ENCODE measurements at regions not wholly inside any gene's neighbourhood (a gene's known extent, or its start where the extent isn't known, plus 50 kb on each side); places are given as distances from the start of the nearest gene placed in this dataset.
"Not testable (repeated sequence)": the region's sequence is repeated elsewhere in the genome, so short reads cannot be mapped to it uniquely, and the experiment has no call there.

DNA sequence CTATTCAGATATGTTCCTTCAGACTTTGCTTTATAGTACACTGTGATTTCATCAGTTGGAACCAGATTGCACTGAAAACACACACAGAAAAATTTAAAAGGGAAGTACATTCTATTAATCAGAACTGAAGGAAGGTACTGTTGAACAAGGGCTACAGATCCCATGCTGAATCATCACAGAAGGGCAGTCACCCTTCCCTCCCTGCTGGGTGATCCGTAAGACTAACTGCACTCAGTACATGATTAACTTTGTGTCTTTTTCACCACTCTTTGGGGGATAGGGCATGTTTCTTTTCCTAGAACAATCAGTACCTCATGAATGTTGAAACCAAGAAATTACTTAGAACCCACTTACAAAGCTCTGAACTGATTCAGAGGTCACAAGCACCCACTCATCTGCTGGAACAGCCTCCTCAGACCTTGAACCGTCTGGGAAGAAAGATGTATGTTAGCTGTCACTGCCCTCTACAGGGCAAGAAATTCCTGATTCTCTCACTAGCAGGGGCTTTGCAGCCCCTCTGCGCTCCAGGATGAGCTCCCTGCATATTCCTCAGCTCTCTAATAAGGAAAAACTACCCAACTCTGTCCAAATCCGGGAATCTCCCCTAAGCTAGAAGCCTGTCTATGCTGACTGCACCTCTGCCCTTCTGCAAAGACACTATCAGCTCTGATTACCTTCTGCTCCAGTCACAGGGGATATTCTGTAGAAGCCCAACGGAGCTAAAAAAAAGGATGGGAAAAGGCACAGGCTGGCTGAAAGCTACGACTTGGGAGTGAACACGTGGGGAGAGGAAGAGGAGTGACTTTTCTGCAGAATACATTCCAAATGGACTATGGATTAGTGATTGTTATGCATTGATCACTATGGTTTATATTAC is 51.0 kb downstream of the IARS1 start:
- peak; percentile 50 for DNase-seq

DNA sequence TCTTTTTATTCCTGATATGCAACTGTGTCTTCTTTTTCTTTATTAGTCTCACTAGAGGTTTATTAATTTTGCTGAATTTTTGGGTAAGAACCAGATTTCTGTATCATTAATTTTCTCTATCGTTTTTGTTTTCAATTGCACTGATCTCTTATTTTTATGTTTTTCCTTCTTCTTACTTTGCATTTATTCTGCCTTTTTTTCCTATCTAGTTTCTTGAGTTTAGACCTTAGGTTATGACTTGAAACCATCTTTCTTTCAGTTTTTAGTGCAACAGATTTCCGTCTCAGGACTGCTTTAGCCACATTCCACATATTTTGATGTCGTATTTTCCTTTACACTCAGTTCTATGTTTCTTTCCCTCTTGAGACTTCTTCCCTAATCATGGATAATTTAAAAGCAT is 56.6 kb downstream of the IARS1 start:
- no peak for DNase-seq

- DNase-seq, result no peak
Observed at GRCh38 chr9:92236465-92236864, 57.0 kb downstream of the IARS1 start.

- no peak for DNase-seq
Observed at GRCh38 chr9:92234514-92234913, 59.0 kb downstream of the IARS1 start.

GRCh38 chr9:92232190-92232589 is 61.3 kb downstream of the IARS1 start:
- DNase-seq, result no peak

- DNase-seq, result no peak
Observed at GRCh38 chr9:92228628-92229027, 64.9 kb downstream of the IARS1 start.

GRCh38 chr9:92224177-92224576 is 69.3 kb downstream of the IARS1 start:
- DNase-seq, result no peak

- no peak for DNase-seq
Observed at GRCh38 chr9:92223758-92224157, 69.7 kb downstream of the IARS1 start.

DNA sequence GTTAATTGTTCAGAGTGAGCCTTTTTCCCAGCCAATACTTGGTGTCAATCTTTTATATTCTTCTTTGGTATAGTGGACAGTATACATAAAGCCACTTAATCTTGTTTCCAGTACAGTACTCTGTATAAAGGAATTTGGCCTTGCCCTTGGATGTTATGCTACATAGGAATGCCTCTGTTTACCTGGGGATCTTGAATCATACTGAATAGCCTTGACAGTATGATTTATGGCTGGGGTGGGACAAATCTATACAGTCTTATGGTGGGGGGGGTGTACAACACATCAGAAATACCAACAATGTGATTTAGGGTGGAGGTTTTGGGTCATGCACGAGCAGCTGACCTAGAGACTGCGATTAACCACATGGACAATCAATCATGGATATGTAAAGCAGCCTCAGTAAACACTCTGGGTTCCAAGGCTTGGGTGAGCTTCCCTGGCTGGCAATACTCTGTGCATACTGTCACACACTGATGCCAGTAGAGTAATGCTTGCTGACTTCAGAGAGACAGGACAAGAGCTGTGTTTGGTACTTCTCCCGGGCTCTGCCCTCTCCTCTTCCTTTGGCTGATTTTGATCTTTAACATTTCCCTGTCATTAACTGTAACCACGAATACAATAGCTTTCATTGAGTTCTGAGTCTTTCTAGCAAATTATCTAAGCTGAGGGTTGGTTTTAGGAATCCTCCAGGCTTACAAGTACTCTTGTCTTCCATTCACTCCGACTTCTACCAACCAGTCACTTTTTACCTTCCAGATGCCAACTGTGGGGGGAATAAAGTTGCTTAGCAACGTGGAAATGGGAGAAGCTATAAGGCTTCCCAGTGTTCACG is 84.6 kb downstream of the IARS1 start:
- DNase-seq, result no peak

DNA sequence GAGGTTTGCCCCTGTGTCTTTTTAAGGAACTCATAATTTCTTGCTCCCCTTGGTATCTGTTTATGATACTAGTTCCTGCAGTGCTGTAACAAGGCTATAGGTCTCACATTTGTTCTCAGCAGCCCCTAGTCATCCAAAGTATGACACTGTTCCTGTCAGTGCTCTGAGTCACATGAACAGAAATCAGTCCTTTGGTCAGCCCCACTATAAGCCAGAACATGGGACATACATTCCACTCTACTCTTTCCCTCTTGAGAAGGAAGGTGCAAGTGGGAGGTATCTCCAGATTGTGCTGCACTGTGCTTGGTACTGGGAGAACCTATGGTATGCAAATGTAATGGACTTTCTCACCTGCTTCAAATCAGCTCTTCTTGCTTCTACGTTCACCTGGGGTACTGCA is 87.0 kb downstream of the IARS1 start:
- DNase-seq, result no peak

- not testable (repeated sequence) for DNase-seq
Observed at GRCh38 chr9:92203887-92204286, 88.7 kb upstream of the SPTLC1 start.

GRCh38 chr9:92198237-92198636 is 83.0 kb upstream of the SPTLC1 start:
- DNase-seq, result not testable (repeated sequence)

DNA sequence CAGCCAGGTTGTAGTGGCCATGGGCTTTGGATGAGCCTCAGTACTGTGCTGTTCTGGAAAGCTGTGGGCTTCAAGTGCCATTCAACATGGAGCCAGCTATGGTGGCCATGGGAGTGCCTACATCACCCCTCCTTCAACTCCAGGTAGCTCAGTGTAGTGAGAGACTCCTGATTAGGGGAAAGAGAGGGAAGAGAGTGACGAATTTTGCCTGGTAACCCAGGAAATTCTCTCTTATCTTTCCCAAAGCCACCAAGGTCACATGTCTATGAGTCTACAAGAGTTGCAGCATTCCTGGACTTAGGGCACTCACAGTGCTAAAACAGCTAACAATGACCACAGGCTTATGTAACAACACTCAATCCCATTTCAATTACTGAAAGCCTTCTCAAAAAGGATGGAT is 81.7 kb upstream of the SPTLC1 start:
- DNase-seq, result no peak

DNA sequence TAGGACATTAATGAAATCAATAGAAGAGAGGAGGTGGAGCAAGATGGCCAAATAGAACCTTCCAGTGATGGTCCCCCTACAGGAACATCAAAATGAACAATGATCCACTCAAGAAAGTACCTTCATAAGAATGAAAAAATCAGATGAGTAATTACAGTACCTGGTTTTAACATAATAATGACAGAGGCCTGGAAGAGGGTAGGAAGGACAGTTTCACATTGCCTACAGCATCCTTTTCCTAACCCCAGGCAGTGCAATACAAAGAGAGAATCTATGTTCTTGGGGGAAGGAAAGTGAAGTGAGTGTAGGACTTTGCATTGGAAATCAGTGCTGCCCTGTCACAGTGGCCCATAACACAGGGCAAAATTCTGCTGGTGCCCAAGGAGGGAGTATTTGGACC is 81.2 kb upstream of the SPTLC1 start:
- DNase-seq, result no peak

- DNase-seq, result no peak
Observed at GRCh38 chr9:92191801-92192200, 76.6 kb upstream of the SPTLC1 start.

- no peak for DNase-seq
Observed at GRCh38 chr9:92190536-92190790, 75.2 kb upstream of the SPTLC1 start.

GRCh38 chr9:92189782-92190535 is 74.7 kb upstream of the SPTLC1 start:
- DNase-seq, result peak; percentile 36

GRCh38 chr9:92188969-92189781 is 74.0 kb upstream of the SPTLC1 start:
- DNase-seq, result peak; percentile 23

DNA sequence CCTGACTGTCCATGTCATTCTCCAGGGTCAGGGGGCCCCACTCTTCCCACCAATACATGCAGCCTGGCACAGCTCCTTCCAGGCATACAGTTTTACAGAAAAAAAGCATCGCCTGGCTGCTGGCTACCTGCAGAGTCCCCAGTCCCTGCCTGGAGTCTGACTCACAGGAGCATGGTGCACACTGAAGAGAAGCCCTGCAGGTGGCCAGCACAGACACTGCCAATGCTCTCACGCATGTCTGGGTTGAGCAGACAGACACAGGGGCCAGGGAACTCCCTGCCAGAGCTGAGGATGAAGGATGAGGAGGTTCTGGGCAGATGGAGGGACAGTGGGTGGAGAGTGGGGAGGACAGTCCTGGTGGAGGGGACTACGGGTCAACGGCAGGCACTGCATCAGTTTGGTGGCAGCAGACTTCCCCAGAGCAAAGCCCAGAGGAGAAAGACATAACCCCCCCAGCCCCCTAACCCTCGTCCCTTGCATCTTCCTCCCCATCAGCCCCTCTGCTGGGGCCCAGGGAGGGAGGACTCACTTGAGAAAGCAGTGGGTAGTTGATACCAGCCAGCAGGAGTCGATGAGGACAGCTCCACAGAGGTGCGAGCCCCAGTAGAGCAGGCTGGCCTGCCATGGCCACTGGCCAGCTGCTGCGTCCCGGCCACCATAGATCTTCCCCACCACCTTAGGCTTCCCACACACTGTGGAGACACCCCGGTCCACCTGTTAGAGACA is 72.9 kb upstream of the SPTLC1 start:
- peak; percentile 27 for DNase-seq

GRCh38 chr9:92187390-92187789 is 72.2 kb upstream of the SPTLC1 start:
- DNase-seq, result no peak

DNA sequence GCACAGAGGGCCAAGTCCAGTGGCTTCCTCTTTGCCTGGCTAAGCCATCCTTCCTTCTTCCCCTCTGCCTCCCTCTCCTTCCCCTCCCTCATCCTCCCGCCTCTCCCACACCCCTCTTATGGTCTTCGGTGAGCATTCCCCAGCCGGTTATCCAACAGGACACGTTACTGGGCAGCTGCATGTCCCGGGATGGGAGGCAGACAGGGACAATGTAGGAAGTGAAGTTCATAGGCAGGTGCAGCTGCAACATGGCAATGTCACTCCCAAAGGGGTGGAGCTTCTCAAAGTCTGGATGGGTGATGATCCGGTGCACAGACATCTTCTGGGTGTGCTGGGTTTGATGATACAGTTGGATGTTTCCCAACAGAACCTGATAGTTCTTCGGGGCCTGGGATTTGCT is 71.4 kb upstream of the SPTLC1 start:
- DNase-seq, result no peak

DNA sequence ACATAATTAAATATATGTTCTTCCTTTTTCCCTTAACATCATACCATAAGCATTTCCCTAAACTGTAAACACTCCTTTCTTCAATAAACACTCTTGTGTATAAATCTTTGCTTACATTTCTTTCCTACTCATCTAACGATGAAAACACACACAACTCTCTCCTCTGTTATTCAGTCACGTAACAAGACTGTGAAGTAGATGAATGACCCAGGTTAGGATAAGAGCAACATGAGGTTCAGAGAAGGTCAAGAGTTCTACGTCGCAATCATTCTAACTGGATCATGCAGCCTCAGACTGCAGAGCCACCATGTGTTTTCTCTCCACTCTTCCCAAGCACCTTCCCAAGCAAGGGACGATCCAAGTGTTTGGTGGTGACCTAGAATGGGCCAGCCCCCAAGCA is 70.5 kb upstream of the SPTLC1 start:
- DNase-seq, result no peak

All from eye (tissue), 1 donor.